ENCODE measurements at regions not wholly inside any gene's neighbourhood (a gene's known extent, or its start where the extent isn't known, plus 50 kb on each side); places are given as distances from the start of the nearest gene placed in this dataset.

GRCh38 chrX:106450405-106450804 lies 161.4 kb upstream of the RADX start:
- TF ChIP-seq SNAI2 (CRISPR knock-in tag; IDR thresholded peaks at IDR 0.05) = no peak
- TF ChIP-seq ZFP30 (CRISPR knock-in tag; IDR thresholded peaks at IDR 0.05) = no peak
- TF ChIP-seq RARB (CRISPR knock-in tag; IDR thresholded peaks at IDR 0.05) = no peak
- no peak for TF ChIP-seq PATZ1 (CRISPR knock-in tag; IDR thresholded peaks at IDR 0.05; ENCODE audit: borderline replicate concordance)
- TF ChIP-seq CSRNP3 (CRISPR knock-in tag; IDR thresholded peaks at IDR 0.05) = no peak
- TF ChIP-seq ZC3H10 (CRISPR knock-in tag; IDR thresholded peaks at IDR 0.05) = no peak
- TF ChIP-seq CREB5 (CRISPR knock-in tag; IDR thresholded peaks at IDR 0.05; ENCODE audit: low read depth) = no peak
- no peak for TF ChIP-seq TCF4 (CRISPR knock-in tag; IDR thresholded peaks at IDR 0.05; ENCODE audit: borderline replicate concordance)
- no peak for TF ChIP-seq ESRRG (CRISPR knock-in tag; IDR thresholded peaks at IDR 0.05)
- no peak for TF ChIP-seq PPARA (CRISPR knock-in tag; IDR thresholded peaks at IDR 0.05; ENCODE audit: borderline replicate concordance)
- TF ChIP-seq ZNF70 (CRISPR knock-in tag; IDR thresholded peaks at IDR 0.05) = no peak
- no peak for TF ChIP-seq TSHZ2 (CRISPR knock-in tag; IDR thresholded peaks at IDR 0.05)
- TF ChIP-seq BACH2 (CRISPR knock-in tag; IDR thresholded peaks at IDR 0.05; ENCODE audit: borderline replicate concordance) = no peak
- TF ChIP-seq ISL1 (CRISPR knock-in tag; IDR thresholded peaks at IDR 0.05) = no peak

Data from SK-N-SH treated with all-trans-retinoic acid at 6 μM for 48 hours (cell line).